Vagina (tissue), 2 donors: ENCODE measurements at regions not wholly inside any gene's neighbourhood (a gene's known extent, or its start where the extent isn't known, plus 50 kb on each side); places are given as distances from the start of the nearest gene placed in this dataset.

Experiments
- DNase-seq, 2 donors: peaks; one replicate each; pipeline ENCODE4 v3.0.0-alpha.2; 2017; ENCODE audit errors: extremely low spot score in 2 of 2
- H3K27ac ChIP-seq: fragments of 200-600 bp; sonication (generic); one replicate; pipeline ENCODE4 v1.5.1; 2019
- H3K27me3 ChIP-seq: fragments of 200-600 bp; sonication (generic); one replicate; pipeline ENCODE4 v1.5.1; 2019
- H3K36me3 ChIP-seq, 2 donors: fragments of 200-600 bp; sonication (generic); one replicate each; pipeline ENCODE4 v1.5.1; 2017 to 2019
- H3K4me1 ChIP-seq: fragments of 200-600 bp; sonication (generic); one replicate; pipeline ENCODE4 v1.5.1; 2019
- H3K4me3 ChIP-seq, 2 donors: fragments of 200-600 bp; sonication (generic); 1 replicate in 1 of 2; 2 replicates in 1 of 2; pipeline ENCODE4 v1.5.1; 2016 to 2019
- H3K9me3 ChIP-seq: fragments of 200-600 bp; sonication (generic); one replicate; pipeline ENCODE4 v1.5.1; 2019
- CTCF ChIP-seq, 3 experiments: fragments of 450-650 bp in 2 of 3; fragments of 200-600 bp in 1 of 3; sonication (generic) in 1 of 3; IDR thresholded peaks; one replicate each; pipeline ENCODE4 v1.5.1; 2017 to 2019; ENCODE audit warnings: antibody characterized with exemption in 3 of 3, mild to moderate bottlenecking in 2 of 3, moderate library complexity in 2 of 3
- POLR2A ChIP-seq, 2 donors: fragments of 450-650 bp; IDR thresholded peaks; one replicate each; pipeline ENCODE4 v1.6.1; 2017; ENCODE audit warnings: antibody characterized with exemption in 2 of 2, mild to moderate bottlenecking in 2 of 2, moderate library complexity in 2 of 2
- POLR2AphosphoS5 ChIP-seq, 2 donors: sonication (generic); formaldehyde crosslinking; IDR thresholded peaks; one replicate each; pipeline ENCODE4 v1.9.0; 2017; ENCODE audit warnings: antibody characterized with exemption in 2 of 2, mild to moderate bottlenecking in 2 of 2, low read depth in 1 of 2; ENCODE audit not compliant: insufficient read depth in 1 of 2
- intact Hi-C: fragments of 100-400 bp; cut with DNase I; formaldehyde crosslinking; loops from one replicate; pipeline ENCODE4 v1.15.1; 2023

- H3K27ac ChIP-seq, result no peak overlapping the region
- H3K27me3 ChIP-seq, result no peaks in the 10 kb centered on the region
- H3K4me1 ChIP-seq, result no peaks in the 10 kb centered on the region
- H3K4me3 ChIP-seq, result no peak overlapping the region
- H3K36me3 ChIP-seq, result no peaks in the 10 kb centered on the region
- intact Hi-C loops, result no loop called here
- no peak for TF ChIP-seq POLR2AphosphoS5 (IDR thresholded peaks at IDR 0.05; ENCODE audit: insufficient read depth in 1 of 2, low read depth in 1 of 2)
- H3K9me3 ChIP-seq, result no peaks in the 10 kb centered on the region
- no peak for DNase-seq
Measured at GRCh38 chr3:34828847-34829246, 810.5 kb upstream of the ARPP21 start.

- Histone ChIP-seq H3K4me3 (no peak overlapping the region), H3K4me1 (no peaks in the 10 kb centered on the region), H3K9me3 (no peaks in the 10 kb centered on the region), H3K36me3 (no peaks in the 10 kb centered on the region), H3K27ac (no peak overlapping the region), H3K27me3 (no peaks in the 10 kb centered on the region)
- no peak for DNase-seq
- intact Hi-C loops, result no loop called here
- TF ChIP-seq POLR2AphosphoS5 (IDR thresholded peaks at IDR 0.05; ENCODE audit: insufficient read depth in 1 of 2, low read depth in 1 of 2) (no peak), CTCF (IDR thresholded peaks at IDR 0.05) (no peak), POLR2A (IDR thresholded peaks at IDR 0.05) (no peak)
Measured at GRCh38 chr3:34832865-34833508, 806.3 kb upstream of the ARPP21 start.

GRCh38 chr3:34837848-34838741 is 801.2 kb upstream of the ARPP21 start:
- no peaks in the 10 kb centered on the region for H3K36me3 ChIP-seq
- no peak overlapping the region for H3K4me3 ChIP-seq
- DNase-seq, result no peak
- H3K4me1 ChIP-seq, result no peaks in the 10 kb centered on the region
- H3K27me3 ChIP-seq, result no peaks in the 10 kb centered on the region
- H3K9me3 ChIP-seq, result no peaks in the 10 kb centered on the region
- TF ChIP-seq POLR2A (IDR thresholded peaks at IDR 0.05), result no peak
- TF ChIP-seq CTCF (IDR thresholded peaks at IDR 0.05), result no peak
- no peak for TF ChIP-seq POLR2AphosphoS5 (IDR thresholded peaks at IDR 0.05; ENCODE audit: insufficient read depth in 1 of 2, low read depth in 1 of 2)
- no peak overlapping the region for H3K27ac ChIP-seq
- intact Hi-C loops, result no loop called here

- no peak for DNase-seq
- intact Hi-C loops, result no loop called here
- no peak for TF ChIP-seq POLR2A (IDR thresholded peaks at IDR 0.05)
- no peak for TF ChIP-seq POLR2AphosphoS5 (IDR thresholded peaks at IDR 0.05; ENCODE audit: insufficient read depth in 1 of 2, low read depth in 1 of 2)
- TF ChIP-seq CTCF (IDR thresholded peaks at IDR 0.05), result no peak
Measured at GRCh38 chr3:34842706-34843480, 796.4 kb upstream of the ARPP21 start.

GRCh38 chr3:34844323-34844620 is 795.1 kb upstream of the ARPP21 start:
- TF ChIP-seq POLR2AphosphoS5 (IDR thresholded peaks at IDR 0.05; ENCODE audit: insufficient read depth in 1 of 2, low read depth in 1 of 2) (no peak), POLR2A (IDR thresholded peaks at IDR 0.05) (no peak), CTCF (IDR thresholded peaks at IDR 0.05) (no peak)
- Histone ChIP-seq H3K27ac (no peak overlapping the region), H3K27me3 (no peaks in the 10 kb centered on the region), H3K4me1 (no peaks in the 10 kb centered on the region), H3K9me3 (no peaks in the 10 kb centered on the region), H3K36me3 (no peaks in the 10 kb centered on the region), H3K4me3 (no peak overlapping the region)
- DNase-seq, result no peak
- intact Hi-C loops, result no loop called here

More at GRCh38 chr3:34842706-34843480, 796.4 kb upstream of the ARPP21 start:
- Histone ChIP-seq H3K36me3 (no peaks in the 10 kb centered on the region), H3K27me3 (no peaks in the 10 kb centered on the region), H3K4me1 (no peaks in the 10 kb centered on the region), H3K27ac (no peak overlapping the region), H3K9me3 (no peaks in the 10 kb centered on the region), H3K4me3 (no peak overlapping the region)
